Myocyte (in vitro differentiated cells): ENCODE measurements at regions not wholly inside any gene's neighbourhood (a gene's known extent, or its start where the extent isn't known, plus 50 kb on each side); places are given as distances from the start of the nearest gene placed in this dataset.
"Not testable (repeated sequence)": the region's sequence is repeated elsewhere in the genome, so short reads cannot be mapped to it uniquely, and the experiment has no call there.

Experiments
- DNase-seq: peaks from one replicate; pipeline ENCODE4 v3.0.0-alpha.2; 2012; ENCODE audit warnings: low read depth

DNA sequence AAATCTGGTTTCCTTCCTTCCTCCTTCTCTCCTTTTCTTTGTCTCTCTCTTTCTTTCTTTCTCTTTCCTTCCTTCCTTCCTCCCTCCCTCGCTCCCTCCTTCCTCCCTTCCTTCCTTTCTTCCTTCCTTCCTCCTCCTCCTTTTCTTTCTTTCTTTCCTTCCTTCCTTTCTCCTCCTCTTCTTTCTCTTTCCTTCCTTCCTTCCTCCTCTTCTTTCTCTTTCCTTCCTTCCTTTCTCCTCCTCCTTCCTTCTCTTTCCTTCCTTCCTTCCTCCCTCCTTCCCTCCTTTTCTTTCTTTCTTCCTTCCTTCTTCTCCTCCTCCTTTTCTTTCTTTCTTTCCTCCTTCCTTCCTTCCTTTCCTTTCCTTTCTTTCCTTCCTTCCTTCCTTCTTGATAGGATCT is 61.2 kb downstream of the VIP start:
- DNase-seq = no peak

DNA sequence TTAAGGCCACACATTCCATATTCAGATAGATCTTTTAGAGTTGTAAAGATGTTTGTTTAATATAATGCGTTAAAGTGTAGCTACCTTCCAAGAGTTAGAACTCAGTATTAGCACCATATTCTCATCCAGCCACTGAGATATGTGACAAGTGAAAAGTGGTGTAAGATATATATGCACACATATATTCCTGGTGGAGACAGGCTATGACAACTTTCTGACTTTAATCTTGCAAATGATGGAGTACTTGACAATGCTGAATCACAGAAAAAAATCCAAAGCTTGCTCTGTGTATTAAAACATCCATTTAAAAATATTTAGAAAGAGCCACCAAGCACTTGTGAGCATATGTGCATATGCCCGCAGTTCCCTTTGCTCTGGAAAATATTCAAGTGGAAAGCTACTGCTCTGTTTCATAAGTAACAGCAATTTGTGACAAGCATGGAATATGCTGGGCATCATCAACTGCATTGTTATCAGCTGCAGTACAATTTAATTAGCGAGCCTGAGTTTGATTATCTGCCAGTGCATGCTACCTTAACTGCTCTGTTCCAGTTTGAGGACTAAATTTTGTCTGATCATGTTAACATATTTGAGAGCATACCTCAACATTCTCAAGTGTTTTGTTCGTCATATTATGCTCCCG is 64.8 kb downstream of the VIP start:
- DNase-seq = no peak

DNA sequence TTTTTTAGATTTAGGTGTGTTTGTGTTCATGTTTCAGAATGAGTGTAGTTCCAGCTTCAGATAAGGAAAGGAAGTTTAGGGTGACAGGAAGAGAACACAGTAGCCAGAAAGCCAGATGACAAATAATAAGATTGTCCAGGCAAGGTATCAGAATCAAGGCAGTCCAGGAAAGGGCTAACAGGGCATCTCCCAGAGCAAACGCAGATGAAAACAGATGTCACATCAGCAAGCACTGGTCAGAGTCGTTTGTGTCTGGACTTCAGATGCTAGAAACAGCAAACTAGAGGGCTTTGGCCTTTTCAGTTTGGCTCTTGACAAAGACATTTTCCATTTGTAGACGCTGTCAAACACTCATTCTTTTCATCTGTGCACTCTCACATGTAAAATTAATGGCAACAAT is 65.5 kb downstream of the VIP start:
- no peak for DNase-seq

DNA sequence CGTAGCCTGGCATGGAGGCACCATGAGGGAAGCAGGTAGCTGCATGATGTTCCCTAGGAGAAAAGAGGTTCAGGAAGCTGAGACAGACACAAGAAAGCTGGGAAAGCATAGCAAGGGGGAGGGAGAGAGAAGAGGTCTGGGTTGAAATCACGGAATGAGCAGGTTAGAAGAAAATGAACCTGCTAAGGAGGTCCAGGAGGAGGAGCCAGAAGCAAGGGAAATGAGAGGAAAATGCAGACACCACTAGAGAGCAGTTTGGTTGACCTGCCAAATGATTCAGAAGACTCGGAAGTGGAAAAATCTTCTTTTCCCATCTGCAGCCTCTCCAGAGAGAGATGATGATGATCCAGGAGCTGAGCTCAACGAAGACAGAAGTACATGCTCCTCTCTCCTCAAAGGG is 70.9 kb downstream of the VIP start:
- DNase-seq = no peak

DNA sequence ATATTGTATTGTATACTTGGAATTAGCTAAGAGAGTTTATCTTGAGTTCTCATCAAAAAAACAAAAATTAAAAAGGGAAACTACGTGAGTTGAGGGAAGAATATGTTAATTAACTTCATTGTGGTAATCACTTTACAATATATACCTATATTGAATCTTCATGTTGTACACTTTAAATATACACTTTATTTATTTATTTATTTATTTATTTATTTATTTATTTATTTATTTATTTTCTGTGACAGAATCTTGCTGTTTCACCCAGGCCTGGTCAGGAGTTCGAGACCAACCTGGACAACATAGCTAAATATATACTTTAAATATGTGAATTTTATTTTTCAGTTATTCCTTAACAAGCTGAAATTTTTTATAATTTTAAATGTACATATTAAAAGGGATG is 74.1 kb downstream of the VIP start:
- no peak for DNase-seq

DNA sequence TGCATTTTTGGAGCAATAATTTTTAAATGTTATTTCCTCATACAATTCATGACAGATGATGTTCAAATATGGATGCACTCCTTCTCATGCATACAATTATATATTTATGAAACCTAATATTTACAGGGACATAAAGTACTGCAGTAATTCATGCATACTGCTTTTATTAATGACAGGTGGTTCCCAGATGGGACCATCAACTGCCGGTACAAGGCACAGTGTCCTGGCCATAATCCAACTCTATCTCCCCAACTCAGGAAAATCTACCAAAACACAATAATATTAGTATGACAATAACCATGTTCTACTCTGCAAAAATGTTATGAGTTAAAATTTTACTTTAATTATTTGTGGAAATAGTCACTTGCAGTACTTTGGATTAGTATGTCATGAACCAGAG is 77.8 kb downstream of the VIP start:
- DNase-seq = no peak

DNA sequence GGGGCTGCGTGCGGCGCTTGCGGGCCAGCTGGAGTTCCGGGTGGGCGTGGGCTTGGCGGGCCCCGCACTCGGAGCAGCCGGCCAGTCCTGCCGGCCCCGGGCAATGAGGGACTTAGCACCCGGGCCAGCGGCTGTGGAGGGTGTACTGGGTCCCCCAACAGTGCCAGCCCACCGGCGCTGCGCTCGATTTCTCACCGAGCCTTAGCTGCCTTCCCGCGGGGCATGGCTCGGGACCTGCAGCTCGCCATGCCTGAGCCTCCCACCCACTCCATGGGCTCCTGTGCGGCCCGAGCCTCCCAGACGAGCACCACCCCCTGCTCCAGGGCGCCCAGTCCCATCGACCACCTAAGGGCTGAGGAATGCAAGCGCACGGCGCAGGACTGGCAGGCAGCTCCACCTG is 83.8 kb downstream of the VIP start:
- not testable (repeated sequence) for DNase-seq

DNA sequence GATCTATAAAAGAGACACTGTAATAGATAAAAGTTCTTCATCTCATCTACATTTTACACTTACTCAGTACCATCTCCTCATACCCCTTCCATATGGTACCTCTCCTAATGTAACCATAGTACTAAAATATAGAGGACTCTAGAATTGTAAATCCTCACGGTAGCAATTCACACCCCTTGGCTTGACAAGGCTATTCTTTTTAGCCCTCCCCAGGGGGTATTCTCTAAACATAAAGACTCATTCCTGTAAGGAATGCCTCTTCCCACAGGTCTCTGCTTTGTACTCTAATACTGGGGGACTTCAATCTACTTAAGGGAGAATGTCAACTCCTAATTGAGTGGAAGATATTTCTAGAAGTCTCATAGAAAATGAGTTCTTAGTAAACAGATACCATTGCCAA is 85.9 kb downstream of the VIP start:
- no peak for DNase-seq

DNA sequence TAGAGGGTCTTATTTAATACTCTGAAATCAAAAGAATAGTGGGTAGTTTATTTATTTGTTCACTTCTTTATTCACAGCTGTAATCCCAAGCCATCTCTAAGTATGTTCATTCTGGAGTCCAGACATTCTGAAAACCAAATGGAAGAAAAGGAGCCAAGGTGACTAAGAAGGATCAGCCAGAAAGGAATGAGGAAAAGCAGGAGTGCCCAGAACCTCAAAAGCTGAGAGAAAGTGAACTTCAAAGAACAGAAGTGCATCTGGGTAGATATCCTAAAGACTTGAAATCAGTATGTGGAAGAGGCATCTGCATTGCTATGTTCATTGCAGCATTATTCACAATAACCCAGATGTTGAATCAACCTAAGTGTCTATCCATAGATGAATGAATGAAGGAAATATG is 94.8 kb downstream of the VIP start:
- no peak for DNase-seq

DNA sequence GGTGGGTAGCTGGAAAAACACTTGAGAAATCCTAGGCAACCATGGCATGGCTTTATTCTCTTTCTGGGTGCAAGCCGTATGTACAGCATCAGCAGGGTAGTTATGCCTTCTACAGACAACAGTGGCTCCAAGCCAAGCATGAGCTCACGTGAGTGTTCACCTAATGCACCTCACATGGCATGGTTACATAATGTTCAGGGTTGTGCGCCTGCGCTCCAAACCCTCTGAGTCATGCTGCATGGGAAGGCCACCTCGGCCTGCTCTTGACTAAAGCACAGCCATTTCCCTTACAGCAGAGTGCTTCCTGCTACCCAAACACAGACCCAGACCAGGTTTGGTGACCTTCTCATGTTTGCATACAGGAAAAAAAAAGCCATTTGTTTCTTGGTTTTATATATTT is 96.2 kb downstream of the VIP start:
- no peak for DNase-seq

DNA sequence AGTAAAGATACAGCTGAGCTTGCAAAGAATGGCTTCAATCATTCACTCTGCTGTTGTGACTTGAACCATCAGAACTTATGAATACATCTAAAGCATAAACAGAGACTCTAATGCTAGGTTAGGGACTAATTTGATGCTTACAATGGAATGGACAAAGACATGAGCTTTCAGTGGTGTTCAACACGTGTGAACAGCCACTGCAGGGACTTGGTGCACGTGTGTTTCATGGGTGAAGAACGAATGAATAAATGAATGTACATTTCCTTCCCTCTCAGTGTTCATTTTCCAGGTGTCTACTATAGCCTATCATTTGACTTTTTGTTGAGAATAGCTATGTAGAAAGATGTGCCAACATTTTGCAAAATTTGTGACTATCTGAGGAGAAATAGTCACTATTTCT is 98.3 kb downstream of the VIP start:
- no peak for DNase-seq

DNA sequence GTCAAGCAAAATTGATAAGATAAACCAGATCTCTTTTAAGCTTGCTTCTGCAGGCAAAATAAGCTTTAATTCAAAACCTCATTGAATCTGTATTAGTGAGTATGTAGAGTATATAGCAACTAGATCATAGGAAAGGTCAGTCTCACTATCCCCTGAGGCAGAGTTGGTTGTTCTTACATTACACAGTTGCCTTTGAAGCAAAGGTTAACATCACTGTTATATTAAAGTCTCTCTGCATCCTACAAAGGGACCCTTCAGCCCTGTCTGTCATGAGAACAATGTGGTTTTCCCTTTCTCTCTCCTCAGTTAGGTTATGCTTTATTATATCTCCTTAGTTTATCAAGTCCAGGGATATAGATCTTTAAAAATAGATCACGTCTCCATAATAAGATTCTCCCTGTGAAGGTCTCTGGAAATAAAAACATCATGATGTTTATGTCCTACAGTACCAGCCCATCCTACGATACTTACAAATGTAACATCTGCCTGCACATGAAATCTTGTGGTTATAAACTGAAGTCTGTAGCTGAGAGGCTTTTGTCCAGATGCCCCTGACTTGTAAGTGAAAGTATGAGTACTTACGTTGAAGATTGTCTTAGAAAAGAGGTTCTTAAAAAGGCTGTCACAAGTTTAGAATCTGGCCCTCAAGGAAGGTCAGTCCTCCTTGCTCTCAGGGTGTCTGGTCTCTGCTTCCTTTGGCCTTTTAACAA is 103.6 kb downstream of the VIP start:
- no peak for DNase-seq

DNA sequence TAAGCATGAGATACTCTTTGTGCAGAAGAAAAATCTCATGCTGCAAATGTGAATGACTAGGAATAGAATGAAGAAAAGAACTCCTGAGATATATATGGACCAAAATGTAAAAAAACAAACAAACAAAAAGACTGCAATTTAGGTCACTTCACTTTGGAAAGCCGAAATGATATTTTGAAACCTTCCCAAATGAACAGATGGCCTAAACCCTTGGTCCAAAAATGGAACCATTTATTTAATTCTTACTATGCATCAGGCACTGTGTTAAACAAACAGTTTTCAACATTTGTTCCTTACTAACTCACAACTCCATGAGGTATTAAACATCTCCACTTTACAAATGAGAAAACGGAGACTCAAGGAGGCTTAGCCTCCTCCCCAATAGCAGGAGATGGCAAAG is 107.5 kb downstream of the VIP start:
- DNase-seq = no peak

DNA sequence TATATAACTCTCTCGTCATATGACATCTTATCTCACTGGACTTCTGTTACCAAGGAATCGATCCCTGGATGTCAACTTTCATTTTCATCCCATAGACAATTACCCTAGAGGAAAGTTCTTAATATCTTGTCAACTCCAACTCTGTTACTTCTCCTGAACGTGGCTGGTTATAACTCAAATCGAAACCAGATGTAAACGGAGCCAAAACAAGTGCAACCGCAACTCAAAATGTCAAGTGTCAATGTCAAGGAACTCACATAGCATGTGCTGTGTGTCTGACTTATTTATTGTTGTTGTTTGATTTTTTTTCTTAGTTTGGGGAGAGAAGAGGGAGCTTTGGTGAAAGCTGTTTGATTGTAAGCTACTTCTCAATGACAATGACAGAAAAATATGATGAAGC is 108.6 kb downstream of the VIP start:
- no peak for DNase-seq

DNA sequence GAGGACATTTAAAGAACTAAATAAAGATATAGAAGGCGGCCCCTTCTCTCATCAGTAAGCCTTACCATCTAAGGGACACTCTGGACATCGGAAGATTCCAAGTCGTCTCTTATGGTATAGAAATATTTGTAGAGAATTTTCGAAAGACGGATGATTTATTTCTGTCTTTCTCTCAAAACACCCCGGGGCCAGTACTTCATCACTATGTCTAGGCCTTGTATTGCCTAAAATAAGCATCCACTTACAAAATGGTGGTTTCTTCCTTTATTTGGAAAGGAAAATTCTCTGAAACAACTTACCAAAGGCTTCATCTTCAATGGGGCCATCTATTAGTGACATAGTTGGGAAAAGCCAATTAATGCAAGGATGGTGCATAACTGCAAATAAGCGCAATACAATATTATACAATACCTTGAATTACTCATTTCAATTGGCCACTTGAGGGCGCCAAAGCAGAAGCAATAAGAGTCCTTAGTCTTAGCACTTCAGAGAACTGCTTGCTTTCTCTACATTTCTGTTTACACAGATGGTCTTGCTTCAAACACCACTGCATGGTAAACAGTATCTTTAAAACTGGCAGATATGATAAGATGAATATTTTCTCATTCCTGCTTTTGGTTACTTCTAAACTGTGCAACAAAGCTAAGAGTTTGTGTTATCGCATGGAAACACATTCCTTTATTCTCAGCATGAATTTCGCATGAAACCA is 113.2 kb downstream of the VIP start:
- DNase-seq = peak; percentile 83

DNA sequence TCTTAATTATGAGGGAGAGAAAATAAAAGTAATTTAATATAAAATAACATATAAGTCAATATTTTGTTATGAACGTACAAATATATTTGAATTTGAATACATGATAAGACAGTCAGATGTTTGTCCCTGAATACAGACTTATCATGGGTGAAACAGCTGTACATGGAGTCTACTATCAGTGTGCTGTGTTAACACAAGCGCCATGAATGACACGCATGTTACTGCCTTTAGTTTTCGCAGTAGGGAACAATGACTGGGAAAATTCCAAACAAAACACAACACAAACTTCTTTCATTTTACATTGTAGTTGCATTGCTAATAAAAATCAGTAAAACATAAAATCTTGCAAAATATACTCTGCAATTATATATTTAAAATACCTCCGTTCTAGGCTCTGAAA is 108.6 kb downstream of the FBXO5 start:
- DNase-seq = no peak

DNA sequence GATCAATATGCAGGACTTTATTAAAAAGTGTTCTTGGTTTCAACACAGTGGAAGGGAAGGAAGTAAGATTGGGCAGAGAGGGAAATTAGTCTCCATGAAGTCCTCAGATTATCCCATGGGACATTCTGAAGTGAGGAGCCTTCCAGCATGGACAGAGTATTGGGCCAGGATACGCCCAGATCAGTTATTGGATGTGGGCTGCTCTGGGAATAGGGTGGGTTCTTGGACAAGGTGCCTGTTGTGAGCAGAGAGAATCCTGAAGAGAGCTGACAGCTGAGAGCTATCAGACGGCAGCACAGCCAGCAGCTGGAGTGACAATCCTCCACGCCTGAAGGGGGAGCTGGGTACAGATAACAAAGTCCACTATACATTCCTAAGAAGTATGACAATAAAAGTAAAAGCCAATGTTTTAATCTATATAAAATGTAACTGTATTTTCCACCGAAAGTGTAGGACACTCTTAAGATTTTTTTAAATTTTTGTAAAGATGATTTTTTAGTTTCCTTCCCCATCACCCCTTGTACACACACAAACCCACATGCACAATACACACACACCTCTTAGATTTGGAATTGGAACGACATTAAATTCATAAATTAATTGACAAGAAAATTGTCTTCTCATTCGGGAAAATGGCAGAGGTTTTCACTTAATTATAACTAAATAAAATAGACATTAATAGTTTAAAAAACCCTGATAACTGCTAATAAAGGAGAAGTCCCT is 107.8 kb downstream of the FBXO5 start:
- DNase-seq = no peak

DNA sequence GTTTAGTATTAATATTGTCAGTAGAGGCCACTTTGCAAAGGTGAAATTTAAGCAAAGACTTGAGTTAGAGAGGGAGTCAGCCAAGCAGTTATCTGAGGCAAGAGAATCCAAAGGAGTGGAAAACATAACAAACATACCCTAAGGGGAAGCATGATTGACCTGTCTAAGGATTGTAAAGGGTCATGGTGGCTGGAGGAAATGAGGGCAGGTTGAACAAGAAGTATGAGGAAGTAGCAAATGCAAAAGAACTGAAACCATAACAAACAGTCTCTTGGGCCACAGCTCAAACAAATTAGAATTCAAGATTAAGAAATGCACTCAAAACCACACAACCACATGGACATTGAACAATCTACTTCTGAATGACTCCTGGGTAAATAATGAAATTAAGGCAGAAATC is 103.2 kb downstream of the FBXO5 start:
- DNase-seq = no peak

DNA sequence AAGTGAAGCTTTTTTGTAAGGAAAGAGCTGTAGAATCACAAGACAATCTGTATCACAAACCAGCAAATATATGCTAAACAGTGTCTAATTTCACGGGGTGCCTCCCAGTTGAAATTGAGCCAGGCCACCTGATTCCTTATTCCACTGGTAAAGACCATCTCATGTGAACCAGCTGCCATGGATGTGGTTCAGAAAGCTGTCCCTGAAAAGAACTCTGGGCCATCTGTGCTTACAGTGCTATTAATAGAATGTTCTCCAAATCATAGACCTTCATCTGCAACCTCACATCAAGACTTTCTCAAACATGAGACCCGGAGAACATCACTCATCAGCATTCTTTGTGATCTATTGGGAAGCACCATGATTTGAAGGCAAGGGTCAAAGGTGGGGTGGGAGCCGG is 89.7 kb downstream of the FBXO5 start:
- DNase-seq = peak; percentile 83

DNA sequence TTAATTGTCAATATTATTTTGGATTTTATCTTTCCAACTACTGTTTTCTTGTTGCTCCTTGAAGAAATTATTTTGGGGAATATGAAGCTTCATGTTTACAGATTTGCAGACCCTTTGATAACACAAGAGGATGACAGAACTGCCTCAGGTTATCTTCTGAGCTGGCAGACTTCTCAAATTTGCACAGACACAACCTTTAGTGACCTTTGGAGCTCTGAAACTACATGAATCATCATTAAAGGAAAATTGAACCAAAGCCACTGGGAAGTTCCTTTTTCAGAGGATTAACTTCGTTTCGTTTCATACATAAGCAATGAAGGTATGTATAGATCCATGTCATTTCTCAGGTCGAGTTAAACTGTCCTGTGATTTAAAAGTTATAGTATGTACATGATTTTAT is 85.9 kb downstream of the FBXO5 start:
- no peak for DNase-seq

DNA sequence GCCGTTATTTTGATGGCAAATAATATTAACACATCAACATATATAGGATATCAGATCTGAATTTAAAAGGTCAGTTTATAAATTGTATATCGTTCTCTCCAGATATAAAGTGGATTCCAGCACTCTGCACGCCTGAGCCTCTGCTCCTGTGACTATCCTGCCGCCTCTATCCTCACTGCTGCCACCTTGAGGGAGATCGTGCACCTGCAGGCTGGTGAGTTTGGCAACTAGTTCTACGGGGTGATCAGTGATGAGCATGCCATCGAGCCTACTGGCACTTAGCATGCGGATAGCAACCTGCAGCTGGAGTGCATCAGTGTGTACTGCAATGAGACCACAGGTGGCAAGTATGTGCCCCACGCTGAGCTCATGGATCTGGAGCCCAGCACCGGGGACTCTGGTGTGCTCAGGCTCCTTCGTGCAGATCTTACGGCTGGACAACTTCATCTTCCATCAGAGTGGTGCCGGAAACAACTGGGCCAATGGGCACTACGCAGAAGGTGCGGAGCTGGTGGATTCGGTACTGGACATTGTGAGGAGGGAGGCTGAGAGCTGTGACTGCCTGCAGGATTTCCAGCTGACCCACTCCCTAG is 84.9 kb downstream of the FBXO5 start:
- peak; percentile 78 for DNase-seq

DNA sequence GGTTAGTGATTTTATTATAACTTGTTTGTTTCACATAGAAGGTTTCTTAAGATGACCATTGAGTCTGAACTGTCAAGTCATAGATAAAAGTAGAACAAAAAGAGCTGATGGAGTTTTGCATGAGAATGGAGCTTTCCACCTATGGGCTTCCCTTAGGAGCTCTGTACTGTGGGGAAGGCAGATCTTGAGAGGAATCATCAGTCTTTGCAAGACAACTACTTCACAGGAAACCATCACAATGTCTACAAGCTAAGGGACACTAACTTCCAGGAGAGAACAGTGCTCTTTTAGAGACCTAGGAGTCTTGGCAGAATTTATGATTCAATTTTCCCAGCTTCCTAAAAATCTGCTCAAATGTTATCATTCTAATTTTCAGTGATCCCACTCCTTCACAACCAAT is 78.2 kb downstream of the FBXO5 start:
- no peak for DNase-seq
